ENCODE measurements at regions not wholly inside any gene's neighbourhood (a gene's known extent, or its start where the extent isn't known, plus 50 kb on each side); places are given as distances from the start of the nearest gene placed in this dataset.

GRCh38 chr20:7226156-7226555 lies 458.7 kb downstream of the BMP2 start:
- Mint-ChIP-seq H3K27me3 (ENCODE audit: low read depth) (no peaks in the 10 kb centered on the region), H3K27ac (no peak overlapping the region), H3K36me3 (ENCODE audit: low read depth) (no peaks in the 10 kb centered on the region), H3K9me3 (peaks cover 36% of the 10 kb centered on the region), H3K4me1 (ENCODE audit: low read depth) (no peaks in the 10 kb centered on the region), H3K4me3 (ENCODE audit: low read depth) (no peak overlapping the region)
- no peak for DNase-seq (ENCODE audit: low spot score)
- intact Hi-C loops (cut with micrococcal nuclease), result no loop called here

- intact Hi-C loops (cut with micrococcal nuclease), result no loop called here
- no peaks in the 10 kb centered on the region for H3K27me3 Mint-ChIP-seq (ENCODE audit: low read depth)
These were observed 463.8 kb downstream of the BMP2 start for GRCh38 chr20:7231303-7231702.

GRCh38 chr20:7232796-7233195 lies 465.3 kb downstream of the BMP2 start:
- no peaks in the 10 kb centered on the region for H3K36me3 Mint-ChIP-seq (ENCODE audit: low read depth)
- intact Hi-C loops (cut with micrococcal nuclease), result no loop called here
- peaks cover 13% of the 10 kb centered on the region for H3K9me3 Mint-ChIP-seq
- no peaks in the 10 kb centered on the region for H3K27me3 Mint-ChIP-seq (ENCODE audit: low read depth)
- H3K4me1 Mint-ChIP-seq (ENCODE audit: low read depth), result no peaks in the 10 kb centered on the region
- H3K27ac Mint-ChIP-seq, result no peak overlapping the region
- H3K4me3 Mint-ChIP-seq (ENCODE audit: low read depth), result no peak overlapping the region
- no peak for DNase-seq (ENCODE audit: low spot score)

More at GRCh38 chr20:7231303-7231702, 463.8 kb downstream of the BMP2 start:
- Mint-ChIP-seq H3K9me3 (peaks cover 13% of the 10 kb centered on the region), H3K4me1 (ENCODE audit: low read depth) (no peaks in the 10 kb centered on the region), H3K36me3 (ENCODE audit: low read depth) (no peaks in the 10 kb centered on the region), H3K4me3 (ENCODE audit: low read depth) (no peak overlapping the region), H3K27ac (no peak overlapping the region)
- no peak for DNase-seq (ENCODE audit: low spot score)

- DNase-seq (ENCODE audit: low spot score), result no peak
- intact Hi-C loops (cut with micrococcal nuclease), result no loop called here
- Mint-ChIP-seq H3K27me3 (ENCODE audit: low read depth) (no peaks in the 10 kb centered on the region), H3K27ac (no peak overlapping the region), H3K4me1 (ENCODE audit: low read depth) (no peaks in the 10 kb centered on the region), H3K9me3 (peaks cover 18% of the 10 kb centered on the region), H3K4me3 (ENCODE audit: low read depth) (no peak overlapping the region), H3K36me3 (ENCODE audit: low read depth) (no peaks in the 10 kb centered on the region)
These were observed 469.8 kb downstream of the BMP2 start for GRCh38 chr20:7237251-7237650.

- no peak overlapping the region for H3K27ac Mint-ChIP-seq
- H3K9me3 Mint-ChIP-seq, result peaks cover 19% of the 10 kb centered on the region
- no peak overlapping the region for H3K4me3 Mint-ChIP-seq (ENCODE audit: low read depth)
- H3K36me3 Mint-ChIP-seq (ENCODE audit: low read depth), result no peaks in the 10 kb centered on the region
- H3K27me3 Mint-ChIP-seq (ENCODE audit: low read depth), result no peaks in the 10 kb centered on the region
- intact Hi-C loops (cut with micrococcal nuclease), result no loop called here
- DNase-seq (ENCODE audit: low spot score), result no peak
- H3K4me1 Mint-ChIP-seq (ENCODE audit: low read depth), result no peaks in the 10 kb centered on the region
These were observed 473.0 kb downstream of the BMP2 start for GRCh38 chr20:7240490-7240889.

GRCh38 chr20:7248281-7249201 lies 481.1 kb downstream of the BMP2 start:
- Mint-ChIP-seq H3K4me3 (ENCODE audit: low read depth) (no peak overlapping the region), H3K27ac (no peak overlapping the region), H3K9me3 (peaks cover 12% of the 10 kb centered on the region), H3K27me3 (ENCODE audit: low read depth) (no peaks in the 10 kb centered on the region), H3K36me3 (ENCODE audit: low read depth) (no peaks in the 10 kb centered on the region), H3K4me1 (ENCODE audit: low read depth) (no peaks in the 10 kb centered on the region)
- intact Hi-C loops (cut with micrococcal nuclease), result no loop called here
- DNase-seq (ENCODE audit: low spot score), result no peak

- DNase-seq (ENCODE audit: low spot score), result no peak
- Mint-ChIP-seq H3K36me3 (ENCODE audit: low read depth) (no peaks in the 10 kb centered on the region), H3K4me1 (ENCODE audit: low read depth) (no peaks in the 10 kb centered on the region), H3K4me3 (ENCODE audit: low read depth) (no peak overlapping the region), H3K27ac (no peak overlapping the region), H3K27me3 (ENCODE audit: low read depth) (no peaks in the 10 kb centered on the region), H3K9me3 (peaks cover 12% of the 10 kb centered on the region)
- intact Hi-C loops (cut with micrococcal nuclease), result no loop called here
These were observed 482.9 kb downstream of the BMP2 start for GRCh38 chr20:7250337-7250736.

- H3K4me3 Mint-ChIP-seq (ENCODE audit: low read depth), result no peak overlapping the region
- H3K27ac Mint-ChIP-seq, result no peak overlapping the region
- no peaks in the 10 kb centered on the region for H3K27me3 Mint-ChIP-seq (ENCODE audit: low read depth)
- H3K36me3 Mint-ChIP-seq (ENCODE audit: low read depth), result no peaks in the 10 kb centered on the region
- H3K4me1 Mint-ChIP-seq (ENCODE audit: low read depth), result no peaks in the 10 kb centered on the region
- no peaks in the 10 kb centered on the region for H3K9me3 Mint-ChIP-seq
- intact Hi-C loops (cut with micrococcal nuclease), result no loop called here
- no peak for DNase-seq (ENCODE audit: low spot score)
These were observed 489.6 kb downstream of the BMP2 start for GRCh38 chr20:7257099-7257498.

GRCh38 chr20:7257692-7258466 lies 490.4 kb downstream of the BMP2 start:
- Mint-ChIP-seq H3K36me3 (ENCODE audit: low read depth) (no peaks in the 10 kb centered on the region), H3K9me3 (no peaks in the 10 kb centered on the region), H3K4me3 (ENCODE audit: low read depth) (no peak overlapping the region), H3K27me3 (ENCODE audit: low read depth) (no peaks in the 10 kb centered on the region), H3K27ac (no peak overlapping the region), H3K4me1 (ENCODE audit: low read depth) (no peaks in the 10 kb centered on the region)
- intact Hi-C loops (cut with micrococcal nuclease), result no loop called here
- no peak for DNase-seq (ENCODE audit: low spot score)

GRCh38 chr20:7262803-7263202 lies 495.3 kb downstream of the BMP2 start:
- no peaks in the 10 kb centered on the region for H3K4me1 Mint-ChIP-seq (ENCODE audit: low read depth)
- H3K27me3 Mint-ChIP-seq (ENCODE audit: low read depth), result no peaks in the 10 kb centered on the region
- no peaks in the 10 kb centered on the region for H3K36me3 Mint-ChIP-seq (ENCODE audit: low read depth)
- intact Hi-C loops (cut with micrococcal nuclease), result no loop called here
- no peaks in the 10 kb centered on the region for H3K9me3 Mint-ChIP-seq
- no peak overlapping the region for H3K4me3 Mint-ChIP-seq (ENCODE audit: low read depth)
- no peak for DNase-seq (ENCODE audit: low spot score)
- H3K27ac Mint-ChIP-seq, result no peak overlapping the region

- Mint-ChIP-seq H3K36me3 (ENCODE audit: low read depth) (no peaks in the 10 kb centered on the region), H3K9me3 (no peaks in the 10 kb centered on the region), H3K4me1 (ENCODE audit: low read depth) (no peaks in the 10 kb centered on the region), H3K4me3 (ENCODE audit: low read depth) (no peak overlapping the region), H3K27ac (no peak overlapping the region), H3K27me3 (ENCODE audit: low read depth) (no peaks in the 10 kb centered on the region)
- intact Hi-C loops (cut with micrococcal nuclease), result no loop called here
- no peak for DNase-seq (ENCODE audit: low spot score)
These were observed 496.7 kb downstream of the BMP2 start for GRCh38 chr20:7264137-7264536.

GRCh38 chr20:7269452-7269851 lies 502.0 kb downstream of the BMP2 start:
- Mint-ChIP-seq H3K27me3 (ENCODE audit: low read depth) (no peaks in the 10 kb centered on the region), H3K4me3 (ENCODE audit: low read depth) (no peak overlapping the region), H3K27ac (no peak overlapping the region), H3K36me3 (ENCODE audit: low read depth) (no peaks in the 10 kb centered on the region), H3K9me3 (peaks cover 4% of the 10 kb centered on the region), H3K4me1 (ENCODE audit: low read depth) (no peaks in the 10 kb centered on the region)
- DNase-seq (ENCODE audit: low spot score), result no peak
- intact Hi-C loops (cut with micrococcal nuclease), result no loop called here

GRCh38 chr20:7272512-7272911 lies 505.0 kb downstream of the BMP2 start:
- intact Hi-C loops (cut with micrococcal nuclease), result no loop called here
- Mint-ChIP-seq H3K36me3 (ENCODE audit: low read depth) (no peaks in the 10 kb centered on the region), H3K27ac (no peak overlapping the region), H3K9me3 (peaks cover 12% of the 10 kb centered on the region), H3K4me3 (ENCODE audit: low read depth) (no peak overlapping the region), H3K27me3 (ENCODE audit: low read depth) (no peaks in the 10 kb centered on the region), H3K4me1 (ENCODE audit: low read depth) (no peaks in the 10 kb centered on the region)
- no peak for DNase-seq (ENCODE audit: low spot score)
